ENCODE measurements at regions not wholly inside any gene's neighbourhood (a gene's known extent, or its start where the extent isn't known, plus 50 kb on each side); places are given as distances from the start of the nearest gene placed in this dataset.

GRCh38 chr3:106282943-106283342 lies 414.1 kb upstream of the CBLB start:
- TF ChIP-seq, protein P1, sequence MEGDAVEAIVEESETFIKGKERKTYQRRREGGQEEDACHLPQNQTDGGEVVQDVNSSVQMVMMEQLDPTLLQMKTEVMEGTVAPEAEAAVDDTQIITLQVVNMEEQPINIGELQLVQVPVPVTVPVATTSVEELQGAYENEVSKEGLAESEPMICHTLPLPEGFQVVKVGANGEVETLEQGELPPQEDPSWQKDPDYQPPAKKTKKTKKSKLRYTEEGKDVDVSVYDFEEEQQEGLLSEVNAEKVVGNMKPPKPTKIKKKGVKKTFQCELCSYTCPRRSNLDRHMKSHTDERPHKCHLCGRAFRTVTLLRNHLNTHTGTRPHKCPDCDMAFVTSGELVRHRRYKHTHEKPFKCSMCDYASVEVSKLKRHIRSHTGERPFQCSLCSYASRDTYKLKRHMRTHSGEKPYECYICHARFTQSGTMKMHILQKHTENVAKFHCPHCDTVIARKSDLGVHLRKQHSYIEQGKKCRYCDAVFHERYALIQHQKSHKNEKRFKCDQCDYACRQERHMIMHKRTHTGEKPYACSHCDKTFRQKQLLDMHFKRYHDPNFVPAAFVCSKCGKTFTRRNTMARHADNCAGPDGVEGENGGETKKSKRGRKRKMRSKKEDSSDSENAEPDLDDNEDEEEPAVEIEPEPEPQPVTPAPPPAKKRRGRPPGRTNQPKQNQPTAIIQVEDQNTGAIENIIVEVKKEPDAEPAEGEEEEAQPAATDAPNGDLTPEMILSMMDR (IDR thresholded peaks at IDR 0.05; ENCODE audit: poor library complexity) = no peak
- no peak for TF ChIP-seq EZH2 (IDR thresholded peaks at IDR 0.05; ENCODE audit: borderline replicate concordance)
